C4-2B (cell line): ENCODE measurements at regions not wholly inside any gene's neighbourhood (a gene's known extent, or its start where the extent isn't known, plus 50 kb on each side); places are given as distances from the start of the nearest gene placed in this dataset.
"Not testable (repeated sequence)": the region's sequence is repeated elsewhere in the genome, so short reads cannot be mapped to it uniquely, and the experiment has no call there.

Experiments used
- H3K27ac ChIP-seq: fragments of 450-650 bp; 2 replicates; pipeline ENCODE4 v1.5.1; 2017
- CTCF ChIP-seq: fragments of 450-650 bp; conservative IDR thresholded peaks from 2 replicates; pipeline ENCODE4 v1.5.1; 2017; ENCODE audit warnings: mild to moderate bottlenecking
- ZFX ChIP-seq: fragments of 450-650 bp; IDR thresholded peaks from 2 replicates; pipeline ENCODE4 v1.6.1; 2017

- TF ChIP-seq CTCF, result no peak
- no peak for TF ChIP-seq ZFX
- no peak overlapping the region for H3K27ac ChIP-seq
These were observed 138.0 kb upstream of the CPHXL start for GRCh38 chr16:75864243-75864642.

- no peak for TF ChIP-seq ZFX
- TF ChIP-seq CTCF, result no peak
- no peak overlapping the region for H3K27ac ChIP-seq
These were observed 139.4 kb upstream of the CPHXL start for GRCh38 chr16:75865736-75866135.

- H3K27ac ChIP-seq, result no peak overlapping the region
- TF ChIP-seq CTCF (no peak), ZFX (no peak)
These were observed 142.6 kb upstream of the CPHXL start for GRCh38 chr16:75868636-75869632.

GRCh38 chr16:75881280-75881679, 155.0 kb upstream of the CPHXL start:
- H3K27ac ChIP-seq, result not testable (repeated sequence)

GRCh38 chr16:75899163-75899562, 172.9 kb upstream of the CPHXL start:
- no peak for TF ChIP-seq CTCF
- no peak for TF ChIP-seq ZFX
- H3K27ac ChIP-seq, result no peak overlapping the region

GRCh38 chr16:75908331-75909117, 182.2 kb upstream of the CPHXL start:
- TF ChIP-seq ZFX, result no peak
- no peak for TF ChIP-seq CTCF
- no peak overlapping the region for H3K27ac ChIP-seq

- no peak overlapping the region for H3K27ac ChIP-seq
- TF ChIP-seq CTCF (no peak), ZFX (no peak)
These were observed 183.5 kb upstream of the CPHXL start for GRCh38 chr16:75909746-75910145.
